ENCODE measurements at regions not wholly inside any gene's neighbourhood (a gene's known extent, or its start where the extent isn't known, plus 50 kb on each side); places are given as distances from the start of the nearest gene placed in this dataset.

- Histone ChIP-seq H3K9me3 (ENCODE audit: control insufficient read depth in 1 of 2, insufficient read depth in 1 of 2, low read depth in 1 of 2, low read length in 2 of 2) (peaks cover 0 to 3% of the 10 kb centered on the region in 2 experiments; a peak in 1 of 4 replicates), H3K4me3 (replicated peaks in 1 of 2; ENCODE audit: low read depth in 1 of 2, low read length in 2 of 2) (no peak overlapping the region), H3K4me1 (ENCODE audit: control insufficient read depth in 1 of 2, insufficient read depth in 2 of 2, low read length in 2 of 2) (no peaks in the 10 kb centered on the region), H3K79me2 (ENCODE audit: insufficient read depth, low read length) (no peaks in the 10 kb centered on the region), H4K20me1 (ENCODE audit: insufficient read depth) (no peaks in the 10 kb centered on the region), H2AFZ (ENCODE audit: low read depth, low read length, poor library complexity, severe bottlenecking) (no peak overlapping the region), H3K27me3 (ENCODE audit: insufficient read depth, low read length) (no peaks in the 10 kb centered on the region), H3K36me3 (ENCODE audit: control insufficient read depth in 1 of 2, insufficient read depth in 2 of 2, low read length in 2 of 2) (no peaks in the 10 kb centered on the region), H3K9ac (ENCODE audit: low read length) (no peak overlapping the region), H3K27ac (ENCODE audit: low read depth, low read length) (no peak overlapping the region), H3K4me2 (ENCODE audit: low read length) (no peak overlapping the region), H3K9me2 (ENCODE audit: insufficient read depth) (no peaks in the 10 kb centered on the region)
- ChIA-PET RAD21 (ENCODE audit: low non-redundant PET in 1 of 2, low total read pairs in 2 of 2, uncharacterized antibody in 2 of 2, unreplicated experiment in 2 of 2) (no interaction called here), CTCF (no interaction called here), POLR2A (no interaction called here)
- no peak for TF ChIP-seq SIN3A (IDR thresholded peaks at IDR 0.05; ENCODE audit: low read depth)
- no peak for TF ChIP-seq EZH2phosphoT487 (IDR thresholded peaks at IDR 0.05; ENCODE audit: borderline replicate concordance)
- TF ChIP-seq, protein P1, sequence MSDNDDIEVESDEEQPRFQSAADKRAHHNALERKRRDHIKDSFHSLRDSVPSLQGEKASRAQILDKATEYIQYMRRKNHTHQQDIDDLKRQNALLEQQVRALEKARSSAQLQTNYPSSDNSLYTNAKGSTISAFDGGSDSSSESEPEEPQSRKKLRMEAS (IDR thresholded peaks at IDR 0.05), result no peak
- no peak for TF ChIP-seq YY1 (IDR thresholded peaks at IDR 0.05; ENCODE audit: extremely low read depth, insufficient replicate concordance, low read depth, low read length)
- no peak for TF ChIP-seq ELF1 (IDR thresholded peaks at IDR 0.05; ENCODE audit: borderline replicate concordance, low read depth)
- no peak for TF ChIP-seq SP1 (IDR thresholded peaks at IDR 0.05; ENCODE audit: low read depth)
- no peak for TF ChIP-seq FOSL1 (IDR thresholded peaks at IDR 0.05; ENCODE audit: low read depth)
- no peak for TF ChIP-seq POLR2AphosphoS5 (IDR thresholded peaks at IDR 0.05; ENCODE audit: low read depth, low read length)
- no peak for TF ChIP-seq ZFX (IDR thresholded peaks at IDR 0.05)
- no peak for TF ChIP-seq ZNF274 (IDR thresholded peaks at IDR 0.05; ENCODE audit: low read depth, low read length)
- no peak for TF ChIP-seq EGR1 (IDR thresholded peaks at IDR 0.05; ENCODE audit: low read depth)
- TF ChIP-seq, protein P2, sequence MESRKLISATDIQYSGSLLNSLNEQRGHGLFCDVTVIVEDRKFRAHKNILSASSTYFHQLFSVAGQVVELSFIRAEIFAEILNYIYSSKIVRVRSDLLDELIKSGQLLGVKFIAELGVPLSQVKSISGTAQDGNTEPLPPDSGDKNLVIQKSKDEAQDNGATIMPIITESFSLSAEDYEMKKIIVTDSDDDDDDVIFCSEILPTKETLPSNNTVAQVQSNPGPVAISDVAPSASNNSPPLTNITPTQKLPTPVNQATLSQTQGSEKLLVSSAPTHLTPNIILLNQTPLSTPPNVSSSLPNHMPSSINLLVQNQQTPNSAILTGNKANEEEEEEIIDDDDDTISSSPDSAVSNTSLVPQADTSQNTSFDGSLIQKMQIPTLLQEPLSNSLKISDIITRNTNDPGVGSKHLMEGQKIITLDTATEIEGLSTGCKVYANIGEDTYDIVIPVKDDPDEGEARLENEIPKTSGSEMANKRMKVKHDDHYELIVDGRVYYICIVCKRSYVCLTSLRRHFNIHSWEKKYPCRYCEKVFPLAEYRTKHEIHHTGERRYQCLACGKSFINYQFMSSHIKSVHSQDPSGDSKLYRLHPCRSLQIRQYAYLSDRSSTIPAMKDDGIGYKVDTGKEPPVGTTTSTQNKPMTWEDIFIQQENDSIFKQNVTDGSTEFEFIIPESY (IDR thresholded peaks at IDR 0.05; ENCODE audit: extremely low read depth, insufficient replicate concordance, low read length), result no peak
- intact Hi-C loops (cut with micrococcal nuclease), result no loop called here
- ATAC-seq, result no peak
- no TSS peak for BruUV-seq (replicated peaks)
- no peak for DNase-seq (ENCODE audit: low read depth, low spot score)
These were observed 324.5 kb downstream of the PHF14 start for GRCh38 chr7:11298220-11298619.

All from HCT116 (cell line).